Upper lobe of right lung (tissue), 1 donor: ENCODE measurements at regions not wholly inside any gene's neighbourhood (a gene's known extent, or its start where the extent isn't known, plus 50 kb on each side); places are given as distances from the start of the nearest gene placed in this dataset.

ENCODE experiments used
- ATAC-seq: fragments of 200-7000 bp; cut with Tn5 transposase; one replicate; pipeline ENCODE4 v1.9.1; 2020; ENCODE audit warnings: mild to moderate bottlenecking, moderate library complexity
- DNase-seq: peaks from one replicate; pipeline ENCODE4 v3.0.0-alpha.2; 2020
- H3K27ac ChIP-seq: fragments of 200-600 bp; one replicate; pipeline ENCODE4 v1.8.0; 2022
- H3K27me3 ChIP-seq: fragments of 200-600 bp; one replicate; pipeline ENCODE4 v1.8.0; 2022; ENCODE audit warnings: mild to moderate bottlenecking
- H3K36me3 ChIP-seq: fragments of 200-600 bp; one replicate; pipeline ENCODE4 v1.8.0; 2022
- H3K4me1 ChIP-seq: fragments of 200-600 bp; one replicate; pipeline ENCODE4 v1.8.0; 2022
- H3K4me3 ChIP-seq: fragments of 200-600 bp; one replicate; pipeline ENCODE4 v1.8.0; 2022; ENCODE audit warnings: mild to moderate bottlenecking
- H3K9me3 ChIP-seq: fragments of 200-600 bp; one replicate; pipeline ENCODE4 v1.8.0; 2022
- CTCF ChIP-seq: fragments of 200-600 bp; IDR thresholded peaks from one replicate; pipeline ENCODE4 v1.8.0; 2022; ENCODE audit warnings: antibody characterized with exemption
- intact Hi-C: fragments of 100-400 bp; cut with DNase I; formaldehyde crosslinking; loops from one replicate; pipeline ENCODE4 v1.11.0; 2022
- donor health status: DM: no; HTN: yes; CAD: no; lungs with severe emphysema.

GRCh38 chr2:107685421-107685986 lies 141.2 kb upstream of the RGPD4 start:
- Histone ChIP-seq H3K36me3 (no peaks in the 10 kb centered on the region), H3K27me3 (no peaks in the 10 kb centered on the region), H3K9me3 (no peaks in the 10 kb centered on the region), H3K4me1 (no peaks in the 10 kb centered on the region), H3K4me3 (no peak overlapping the region), H3K27ac (no peak overlapping the region)
- DNase-seq (no peak), ATAC-seq (no peak)
- intact Hi-C loops = no loop called here
- no peak for TF ChIP-seq CTCF

- ATAC-seq (no peak), DNase-seq (no peak)
- intact Hi-C loops = no loop called here
- no peaks in the 10 kb centered on the region for H3K4me1 ChIP-seq
- H3K27me3 ChIP-seq = no peaks in the 10 kb centered on the region
- no peak overlapping the region for H3K4me3 ChIP-seq
- TF ChIP-seq CTCF = no peak
- H3K9me3 ChIP-seq = no peaks in the 10 kb centered on the region
- H3K27ac ChIP-seq = no peak overlapping the region
- no peaks in the 10 kb centered on the region for H3K36me3 ChIP-seq
Measured at GRCh38 chr2:107687073-107687472, 139.6 kb upstream of the RGPD4 start.

- intact Hi-C loops = no loop called here
- TF ChIP-seq CTCF = no peak
- H3K27me3 ChIP-seq = no peaks in the 10 kb centered on the region
- H3K27ac ChIP-seq = no peak overlapping the region
- H3K4me3 ChIP-seq = no peak overlapping the region
- H3K4me1 ChIP-seq = no peaks in the 10 kb centered on the region
- no peaks in the 10 kb centered on the region for H3K9me3 ChIP-seq
- H3K36me3 ChIP-seq = no peaks in the 10 kb centered on the region
- DNase-seq (no peak), ATAC-seq (no peak)
Measured at GRCh38 chr2:107688135-107688534, 138.6 kb upstream of the RGPD4 start.

GRCh38 chr2:107693604-107694003 lies 133.1 kb upstream of the RGPD4 start:
- ATAC-seq (no peak), DNase-seq (no peak)
- no peaks in the 10 kb centered on the region for H3K4me1 ChIP-seq
- intact Hi-C loops = no loop called here
- H3K9me3 ChIP-seq = no peaks in the 10 kb centered on the region
- H3K27me3 ChIP-seq = no peaks in the 10 kb centered on the region
- H3K36me3 ChIP-seq = no peaks in the 10 kb centered on the region
- H3K27ac ChIP-seq = no peak overlapping the region
- no peak for TF ChIP-seq CTCF
- H3K4me3 ChIP-seq = no peak overlapping the region

DNA sequence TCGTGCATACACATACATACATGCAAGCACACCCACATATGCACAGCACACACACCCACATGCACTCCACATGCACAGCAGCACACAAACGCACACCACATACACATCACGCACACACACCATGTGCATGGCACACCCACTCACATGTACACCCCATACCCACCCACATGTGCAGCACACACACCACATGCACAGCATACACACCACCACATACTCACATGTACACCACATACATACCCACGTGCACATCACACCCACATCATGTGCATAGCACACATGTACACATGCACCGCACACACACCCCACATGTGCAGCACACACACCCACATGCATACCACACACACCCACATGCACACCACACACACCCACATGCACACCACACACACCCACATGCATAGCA lies 132.0 kb upstream of the RGPD4 start:
- intact Hi-C loops = no loop called here
- no peak overlapping the region for H3K27ac ChIP-seq
- no peaks in the 10 kb centered on the region for H3K36me3 ChIP-seq
- H3K4me3 ChIP-seq = no peak overlapping the region
- TF ChIP-seq CTCF = no peak
- H3K4me1 ChIP-seq = no peaks in the 10 kb centered on the region
- no peaks in the 10 kb centered on the region for H3K27me3 ChIP-seq
- peak; percentile 27 for ATAC-seq
- no peak for DNase-seq
- no peaks in the 10 kb centered on the region for H3K9me3 ChIP-seq

DNA sequence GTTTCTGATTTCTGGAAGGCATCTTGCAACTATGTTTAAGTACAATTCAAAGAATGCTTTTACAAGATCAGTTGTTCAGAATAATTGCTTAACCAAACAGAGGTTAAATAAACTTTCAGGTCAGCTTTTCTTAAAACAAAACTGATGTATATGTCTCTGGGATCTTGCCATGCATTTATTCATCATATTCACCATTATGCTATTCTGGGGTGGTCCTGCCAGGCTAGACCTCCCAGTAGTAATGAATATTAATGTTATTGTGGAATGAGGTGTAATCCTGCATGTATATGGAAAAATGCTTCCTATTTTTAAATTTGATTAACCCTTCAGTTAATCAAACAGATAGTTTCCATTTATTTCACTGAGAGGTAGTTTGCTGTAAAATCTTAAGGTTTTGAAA lies 129.3 kb upstream of the RGPD4 start:
- no peak overlapping the region for H3K27ac ChIP-seq
- ATAC-seq = no peak
- intact Hi-C loops = no loop called here
- no peaks in the 10 kb centered on the region for H3K27me3 ChIP-seq
- no peaks in the 10 kb centered on the region for H3K36me3 ChIP-seq
- no peak overlapping the region for H3K4me3 ChIP-seq
- no peaks in the 10 kb centered on the region for H3K4me1 ChIP-seq
- no peaks in the 10 kb centered on the region for H3K9me3 ChIP-seq
- no peak for TF ChIP-seq CTCF
- no peak for DNase-seq
